DMS153 (cell line): ENCODE measurements at regions not wholly inside any gene's neighbourhood (a gene's known extent, or its start where the extent isn't known, plus 50 kb on each side); places are given as distances from the start of the nearest gene placed in this dataset.
"Not testable (repeated sequence)": the region's sequence is repeated elsewhere in the genome, so short reads cannot be mapped to it uniquely, and the experiment has no call there.

Source experiments
- DNase-seq: peaks from one replicate; lab custom pipeline; 2025; lab: John Stamatoyannopoulos, UW

DNA sequence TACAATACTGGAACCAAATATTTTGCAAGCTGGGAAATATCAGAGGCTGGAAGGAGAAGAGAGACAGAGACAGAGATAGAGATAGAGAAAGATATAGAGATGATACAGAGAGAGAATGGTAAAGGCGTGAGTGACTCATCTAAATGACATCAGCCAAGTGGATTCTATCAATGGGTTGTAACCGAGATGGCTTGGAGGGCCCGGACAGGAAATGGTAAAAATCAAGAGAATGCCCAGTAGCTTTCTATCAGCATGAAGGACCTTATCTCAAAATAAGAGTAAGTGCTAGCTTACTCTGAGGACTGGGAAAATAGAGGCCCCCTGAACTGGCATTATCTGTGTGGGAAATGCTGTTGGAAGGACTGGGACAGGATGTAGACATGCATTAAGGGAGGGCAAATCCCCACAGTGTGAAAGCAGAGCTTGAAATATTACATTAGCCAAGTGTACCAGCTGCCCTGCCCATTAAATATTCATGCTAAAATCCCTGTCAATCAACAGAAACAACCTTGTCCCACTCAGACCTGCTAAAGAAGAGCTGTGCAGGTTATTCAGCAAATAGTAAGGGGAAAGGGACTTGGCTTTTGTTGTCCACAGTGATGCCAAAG is 76.6 kb upstream of the ZNF644 start:
- DNase-seq = peak; percentile 80

DNA sequence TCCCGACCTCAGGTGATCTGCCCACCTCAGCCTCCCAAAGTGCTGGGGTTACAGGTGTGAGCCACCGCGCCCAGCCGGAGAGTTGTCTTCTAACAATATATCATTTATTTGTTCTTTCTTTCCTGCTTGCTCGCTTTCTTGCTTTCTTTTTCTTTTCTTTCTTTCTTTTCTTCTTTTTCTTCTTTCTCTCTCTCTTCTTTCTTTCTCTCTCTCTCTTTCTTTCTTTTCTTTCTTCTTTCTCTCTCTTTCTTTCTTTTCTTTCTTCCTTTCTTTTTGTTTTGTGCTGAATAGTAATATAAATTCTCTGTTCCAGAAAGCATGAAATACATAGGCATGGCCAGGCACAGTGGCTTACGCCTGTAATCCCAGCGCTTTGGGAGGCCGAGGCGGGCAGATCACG is 73.5 kb upstream of the ZNF644 start:
- not testable (repeated sequence) for DNase-seq

DNA sequence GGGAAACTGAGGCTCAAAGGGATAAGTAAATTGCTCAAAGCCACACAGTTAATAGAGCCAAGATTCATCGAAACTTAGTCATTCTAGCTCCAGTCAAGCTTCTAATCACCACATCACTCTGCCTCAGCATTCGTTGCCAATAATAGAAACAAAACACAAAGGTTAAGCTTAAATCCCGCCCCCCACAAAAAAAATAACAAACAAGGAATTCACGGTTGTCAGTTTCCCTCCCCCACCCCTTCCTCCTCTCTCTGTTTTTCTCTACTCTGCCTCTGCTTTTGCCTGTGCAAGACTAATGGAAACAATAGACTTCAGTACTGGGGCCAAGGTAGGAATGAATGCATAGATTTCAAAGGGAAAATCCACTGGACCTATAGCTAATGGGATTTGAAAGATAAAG is 70.7 kb upstream of the ZNF644 start:
- peak; percentile 61 for DNase-seq

DNA sequence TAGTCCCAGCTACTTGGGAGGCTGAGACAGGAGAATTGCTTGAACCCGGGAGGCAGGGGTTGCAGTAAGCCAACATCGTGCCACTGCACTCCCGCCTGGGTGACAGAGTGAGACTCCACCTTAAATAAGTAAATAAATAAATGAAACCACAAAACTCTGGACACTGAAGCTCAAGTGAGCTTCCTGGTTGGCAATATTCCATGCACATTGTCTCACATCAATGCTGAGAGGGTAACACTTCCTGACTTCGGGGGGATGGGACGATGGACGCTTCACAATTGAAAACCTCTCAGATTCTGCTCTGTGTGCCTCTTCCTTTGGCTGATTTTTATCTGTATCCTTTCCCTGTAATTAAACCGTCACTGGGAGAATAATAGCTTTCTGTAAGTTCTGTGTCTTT is 70.0 kb upstream of the ZNF644 start:
- DNase-seq = peak; percentile 96

DNA sequence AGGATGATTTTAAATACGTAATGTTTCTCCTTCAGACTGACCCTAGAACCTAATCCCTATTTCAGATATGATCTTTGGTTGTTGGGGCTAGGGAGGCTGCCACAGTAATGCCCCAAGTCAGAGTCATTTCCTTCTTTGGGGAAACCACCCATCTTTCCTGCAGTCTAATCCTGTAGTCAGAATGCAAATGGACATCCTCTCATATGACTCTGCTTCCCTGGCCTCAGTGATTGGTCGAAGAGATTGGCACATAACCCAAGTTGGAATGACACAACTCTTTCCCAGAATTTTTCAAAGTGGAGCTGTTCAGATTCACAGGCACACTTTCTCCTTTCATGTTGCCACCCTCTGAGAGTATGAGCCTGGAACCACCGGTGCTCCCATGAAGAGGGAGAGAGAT is 58.8 kb upstream of the ZNF644 start:
- no peak for DNase-seq

DNA sequence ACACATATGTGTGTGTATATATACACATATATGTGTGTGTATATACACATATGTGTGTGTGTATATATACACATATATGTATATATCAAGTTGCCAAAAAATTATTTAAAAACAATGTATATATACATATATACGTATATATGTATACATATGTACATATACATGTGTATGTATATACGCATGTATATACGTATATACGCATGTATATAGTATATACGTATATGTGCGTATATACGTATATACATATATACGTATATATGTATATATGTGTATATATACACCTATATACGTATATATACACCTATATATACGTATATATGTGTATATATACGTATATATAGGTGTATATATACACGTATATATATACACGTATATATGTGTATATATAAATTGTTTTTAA is 57.0 kb upstream of the ZNF644 start:
- no peak for DNase-seq

DNA sequence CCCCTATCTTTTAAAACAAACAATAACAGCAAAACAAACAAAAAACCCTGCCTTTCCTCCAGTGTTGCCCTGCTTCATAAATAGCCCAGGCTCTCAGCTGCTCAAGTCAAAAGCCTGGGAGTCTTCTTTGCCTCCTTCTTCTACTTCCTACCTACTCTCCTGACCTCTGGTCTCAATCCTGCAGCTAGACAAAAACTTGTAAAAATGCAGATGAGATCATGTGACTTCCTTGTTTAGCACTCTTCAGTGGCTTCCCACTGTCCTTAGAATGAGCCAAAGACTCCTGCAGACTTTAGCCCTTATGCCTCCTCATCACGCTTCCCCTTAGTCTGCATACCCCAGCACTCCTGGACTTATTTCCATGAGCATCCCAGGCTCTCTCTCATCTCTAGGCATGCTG is 55.0 kb upstream of the ZNF644 start:
- no peak for DNase-seq

DNA sequence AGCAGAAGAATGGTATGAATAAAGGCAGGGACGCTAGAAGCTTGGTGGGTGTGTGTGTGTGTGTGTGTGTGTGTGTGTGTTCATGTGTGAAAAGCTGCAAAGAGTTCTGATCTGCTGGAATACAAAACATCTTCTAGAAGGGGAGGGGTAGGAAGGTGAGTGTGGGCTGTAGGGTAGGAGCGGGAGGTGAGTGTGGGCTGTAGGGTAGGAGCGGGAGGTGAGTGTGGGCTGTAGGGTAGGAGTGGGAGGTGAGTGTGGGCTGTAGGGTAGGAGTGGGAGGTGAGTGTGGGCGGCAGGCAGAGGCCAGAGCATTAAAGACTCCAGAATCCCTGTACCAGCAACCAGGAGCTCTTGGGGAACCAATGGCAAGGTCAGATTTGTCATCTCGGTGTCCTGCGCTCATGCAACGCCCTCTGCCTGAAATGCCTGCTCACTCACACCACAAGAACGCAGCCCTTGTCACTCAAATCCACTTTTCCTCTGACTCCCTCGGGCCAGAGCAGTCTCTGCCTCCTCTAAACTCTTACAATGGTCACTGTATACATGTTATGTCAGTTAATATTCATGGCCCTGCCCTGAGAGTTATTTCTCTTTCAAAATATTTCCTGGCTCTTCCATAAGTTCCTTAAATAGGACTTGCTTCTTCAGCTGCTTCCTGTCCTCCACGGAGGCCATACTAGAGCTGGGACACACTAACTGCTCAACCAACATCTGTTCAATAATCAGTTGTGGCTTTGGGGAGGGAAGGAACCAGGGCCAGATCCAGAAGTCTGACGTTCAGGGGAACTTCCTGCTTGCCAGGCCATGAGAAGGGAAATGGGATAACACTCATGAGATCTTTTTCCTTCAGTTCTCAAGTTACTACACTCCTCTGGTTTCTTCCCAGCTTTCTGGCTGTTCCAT is 53.6 kb upstream of the ZNF644 start:
- no peak for DNase-seq

DNA sequence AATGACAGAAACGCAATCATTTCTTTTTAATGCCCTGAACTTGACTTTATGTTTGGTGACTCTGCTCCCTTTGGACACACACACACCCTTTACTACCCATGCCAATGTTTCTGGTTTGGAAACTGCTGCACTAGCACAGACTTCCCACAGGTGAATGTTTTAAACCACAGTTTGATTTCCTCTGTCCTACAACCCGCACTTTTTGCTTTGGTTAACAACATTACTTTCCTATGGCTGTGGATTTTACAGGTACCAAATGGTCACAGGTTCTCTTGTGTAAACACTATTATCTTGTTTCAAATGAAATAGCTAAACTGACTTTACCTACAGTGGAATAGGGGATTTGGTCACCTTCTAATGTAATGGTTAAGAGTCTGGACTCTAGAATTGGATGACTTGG is 51.5 kb upstream of the ZNF644 start:
- no peak for DNase-seq

DNA sequence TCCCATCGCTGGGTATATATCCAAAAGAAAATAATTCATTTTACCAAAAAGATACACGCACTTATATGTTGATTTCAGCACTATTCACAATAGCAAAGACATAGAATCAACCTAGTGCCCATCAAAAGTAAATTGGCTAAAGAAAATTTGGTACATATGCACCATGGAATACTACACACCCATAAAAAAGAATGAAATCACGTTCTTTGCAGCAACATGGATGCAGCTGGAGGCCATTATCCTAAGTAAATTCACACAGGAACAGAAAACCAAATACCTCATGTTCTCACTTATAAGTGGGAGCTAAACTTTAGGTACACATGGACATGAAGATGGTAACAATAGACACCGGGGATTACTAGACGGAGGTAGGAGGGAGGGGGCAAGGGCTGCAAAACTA is 50.0 kb upstream of the ZNF644 start:
- no peak for DNase-seq
